HG03280 (cell line): ENCODE measurements at regions not wholly inside any gene's neighbourhood (a gene's known extent, or its start where the extent isn't known, plus 50 kb on each side); places are given as distances from the start of the nearest gene placed in this dataset.
"Not testable (repeated sequence)": the region's sequence is repeated elsewhere in the genome, so short reads cannot be mapped to it uniquely, and the experiment has no call there.

Source experiments
- ATAC-seq: cut with Tn5 transposase; IDR thresholded peaks from one replicate; pipeline ENCODE4 v1.9.1; 2021; ENCODE audit warnings: mild to moderate bottlenecking, moderate library complexity; ENCODE audit not compliant: unreplicated experiment

GRCh38 chr5:8525819-8526218 is 656.9 kb downstream of the MTRR start:
- ATAC-seq, result no peak

DNA sequence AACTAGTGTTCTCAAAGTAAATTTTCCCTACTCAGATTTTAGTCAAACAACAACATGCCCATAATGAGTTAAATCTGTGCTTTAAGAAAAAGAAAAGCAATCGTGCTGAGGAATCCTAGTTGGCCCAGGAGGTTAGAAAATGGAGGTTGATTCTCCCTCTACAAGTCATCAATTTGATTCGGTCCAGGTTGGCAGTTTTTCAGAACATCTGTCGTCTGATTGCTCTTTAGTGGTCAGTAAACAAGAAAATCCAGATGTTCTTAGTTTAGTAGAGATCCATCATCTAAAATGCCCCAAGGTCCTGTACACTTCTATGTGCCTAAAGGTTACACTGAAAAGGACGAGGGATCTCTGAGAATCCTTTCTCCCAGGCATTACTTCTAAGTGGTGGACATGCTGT is 659.2 kb downstream of the MTRR start:
- ATAC-seq, result no peak

DNA sequence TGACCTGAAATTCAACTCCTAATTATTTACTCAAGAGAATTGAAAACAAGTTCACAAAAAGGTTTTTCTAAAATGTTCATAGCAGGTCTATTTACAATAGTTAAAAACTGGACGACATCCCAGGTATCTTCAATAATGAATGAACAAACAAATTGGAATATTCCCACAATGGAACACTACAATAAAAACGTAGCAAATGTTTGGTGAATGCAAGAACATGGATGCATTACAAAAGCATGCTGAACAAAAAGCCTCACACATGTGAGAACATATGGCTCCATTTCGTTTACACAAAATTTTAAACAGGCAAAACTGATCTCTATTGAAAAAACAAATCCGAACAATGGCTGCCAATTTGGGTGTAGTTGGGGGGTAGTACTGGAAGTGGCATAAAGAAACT is 669.9 kb downstream of the MTRR start:
- ATAC-seq, result no peak

DNA sequence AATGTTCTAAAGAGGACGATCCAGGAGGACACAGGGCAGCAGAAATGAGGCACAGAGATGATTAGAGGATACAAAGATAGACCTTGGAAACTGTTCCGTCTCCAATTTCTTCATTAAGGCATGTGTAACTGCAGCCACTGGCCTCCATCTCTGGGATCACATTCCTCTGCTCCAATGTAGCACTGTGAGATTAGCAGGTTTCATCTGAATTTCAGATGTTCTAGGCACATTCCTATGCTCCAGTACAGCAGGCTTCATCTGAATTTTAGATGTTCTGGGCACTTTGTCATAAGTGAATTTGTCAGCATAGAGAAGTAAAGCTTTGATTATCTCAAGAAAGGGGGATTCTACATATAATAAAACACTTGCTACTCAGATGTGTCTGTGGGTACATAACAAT is 671.4 kb downstream of the MTRR start:
- no peak for ATAC-seq

GRCh38 chr5:8550921-8551320 is 682.0 kb downstream of the MTRR start:
- no peak for ATAC-seq

GRCh38 chr5:8553364-8553763 is 684.4 kb downstream of the MTRR start:
- no peak for ATAC-seq

GRCh38 chr5:8557728-8558127 is 688.8 kb downstream of the MTRR start:
- ATAC-seq, result no peak

GRCh38 chr5:8560776-8561175 is 691.8 kb downstream of the MTRR start:
- ATAC-seq, result no peak

DNA sequence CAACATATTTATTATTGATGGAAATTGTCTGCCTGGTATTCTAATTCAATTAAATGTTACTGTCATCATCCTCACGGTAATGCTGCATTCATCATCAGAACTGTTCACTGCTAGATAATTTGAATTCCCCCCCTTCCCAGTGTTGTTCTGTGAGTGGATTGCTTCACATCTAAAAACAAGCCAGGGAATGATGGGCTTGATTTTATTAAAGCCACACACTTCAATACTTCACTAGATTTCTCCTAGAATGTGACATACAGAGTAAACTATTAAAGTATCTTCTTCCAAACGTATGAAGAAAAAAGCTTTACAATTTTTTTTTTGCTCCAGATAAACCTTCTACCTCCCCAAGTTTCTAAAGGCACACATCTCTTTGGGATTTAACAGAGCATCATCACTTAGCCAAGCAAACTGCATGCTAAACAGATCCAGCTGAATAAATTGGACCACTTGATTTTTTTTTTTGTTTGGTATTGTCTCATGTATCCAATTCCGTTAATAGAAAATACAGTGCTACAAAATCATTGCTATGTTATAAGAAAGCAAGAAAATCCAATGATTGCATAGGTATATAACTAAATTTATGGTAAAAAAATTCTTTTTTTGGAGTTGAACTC is 692.4 kb downstream of the MTRR start:
- no peak for ATAC-seq

- no peak for ATAC-seq
These were observed 692.9 kb downstream of the MTRR start for GRCh38 chr5:8561854-8562253.

DNA sequence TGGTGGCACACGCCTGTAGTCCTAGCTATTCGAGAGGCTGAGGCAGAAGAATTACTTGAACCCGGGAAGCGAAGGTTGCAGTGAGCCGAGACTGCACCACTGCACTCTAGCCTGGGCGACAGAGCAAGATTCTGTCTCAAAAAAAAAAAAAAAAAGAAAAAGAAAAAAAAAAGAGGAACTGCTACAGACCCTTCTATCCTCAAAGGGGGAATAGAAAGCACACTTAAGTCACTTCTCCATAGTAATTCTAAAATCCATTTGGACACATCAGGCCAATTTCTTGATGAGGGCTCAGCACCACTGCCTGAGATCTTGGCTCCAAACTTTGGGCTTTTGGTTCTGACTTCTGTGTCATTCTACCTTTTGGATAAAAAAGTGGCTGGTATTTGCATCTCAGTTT is 694.6 kb downstream of the MTRR start:
- not testable (repeated sequence) for ATAC-seq

DNA sequence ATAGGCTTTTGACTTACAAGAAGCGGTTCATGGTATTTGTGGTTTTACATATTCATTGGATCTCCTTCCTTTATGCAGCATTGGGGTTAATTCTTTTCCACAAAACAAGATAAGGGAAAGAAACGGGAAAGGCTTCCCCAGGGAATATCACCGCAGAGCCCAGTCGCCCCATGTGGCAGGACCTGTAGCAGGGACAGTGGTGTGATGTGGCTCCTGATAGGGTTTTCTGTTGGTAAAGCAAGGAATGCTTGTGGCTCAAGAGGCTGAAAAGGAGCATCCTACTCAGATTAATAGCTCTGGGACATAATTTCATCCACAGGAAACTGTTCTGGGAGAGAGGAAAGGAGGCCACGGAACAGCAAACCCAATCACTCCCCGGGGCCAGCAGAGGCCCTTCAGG is 699.9 kb downstream of the MTRR start:
- no peak for ATAC-seq

- ATAC-seq, result no peak
These were observed 701.6 kb downstream of the MTRR start for GRCh38 chr5:8570528-8570927.

- ATAC-seq, result no peak
These were observed 707.2 kb downstream of the MTRR start for GRCh38 chr5:8576178-8576577.

GRCh38 chr5:8577792-8578191 is 708.8 kb downstream of the MTRR start:
- no peak for ATAC-seq

DNA sequence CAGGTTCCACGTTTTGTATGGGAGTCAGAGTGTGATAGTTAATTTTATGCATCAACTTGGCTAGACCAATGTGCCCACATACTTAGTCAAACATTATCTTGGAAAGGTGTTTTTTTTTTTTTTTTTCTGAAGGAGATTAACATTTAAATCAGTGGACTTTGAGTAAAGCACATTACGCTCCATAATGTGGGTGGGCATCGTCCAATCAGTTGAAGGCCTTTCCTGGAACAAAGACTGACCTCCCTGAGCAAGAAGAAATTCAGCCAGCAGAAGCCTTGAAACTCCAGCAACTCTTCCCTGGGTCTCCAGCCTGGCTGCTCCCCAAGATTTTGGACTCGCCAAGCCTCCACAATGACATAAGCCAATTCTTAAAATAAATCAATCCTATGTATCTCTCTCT is 711.4 kb downstream of the MTRR start:
- ATAC-seq, result no peak

GRCh38 chr5:8581047-8581446 is 712.1 kb downstream of the MTRR start:
- ATAC-seq, result no peak

DNA sequence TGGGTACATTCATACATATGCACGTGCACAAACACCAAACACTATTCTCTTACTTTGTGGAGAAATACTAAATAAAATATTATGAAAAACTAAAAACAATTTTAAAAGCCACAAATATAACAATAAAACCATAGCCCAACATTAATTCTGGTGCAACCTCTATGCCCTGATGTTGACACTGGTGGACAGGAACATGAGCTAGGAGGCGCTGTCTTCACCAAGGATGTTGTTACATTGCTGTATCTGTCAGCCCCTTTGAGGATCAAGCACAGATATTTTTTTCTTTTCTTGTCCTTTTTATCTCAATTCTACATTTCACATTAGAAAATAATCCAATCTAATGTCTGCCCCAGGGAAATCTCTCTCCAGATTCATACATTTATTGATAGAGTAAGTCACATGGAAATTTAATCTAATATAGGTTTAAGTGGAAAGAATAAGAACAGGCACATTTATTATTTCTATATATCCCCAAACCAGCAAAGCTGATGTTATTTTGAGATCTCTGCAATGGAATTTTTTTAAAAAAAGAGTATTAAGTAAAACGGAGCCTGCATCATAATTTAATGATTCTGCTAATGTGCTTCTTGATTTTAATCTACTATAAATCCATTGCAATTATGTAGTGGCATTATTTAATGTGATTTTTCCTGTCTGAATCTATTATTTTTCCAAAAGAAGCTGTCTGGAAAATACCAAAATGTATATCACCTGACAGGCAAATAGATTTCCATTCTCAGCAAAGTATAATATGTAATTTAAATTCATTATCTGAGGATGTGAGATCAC is 716.5 kb downstream of the MTRR start:
- no peak for ATAC-seq

DNA sequence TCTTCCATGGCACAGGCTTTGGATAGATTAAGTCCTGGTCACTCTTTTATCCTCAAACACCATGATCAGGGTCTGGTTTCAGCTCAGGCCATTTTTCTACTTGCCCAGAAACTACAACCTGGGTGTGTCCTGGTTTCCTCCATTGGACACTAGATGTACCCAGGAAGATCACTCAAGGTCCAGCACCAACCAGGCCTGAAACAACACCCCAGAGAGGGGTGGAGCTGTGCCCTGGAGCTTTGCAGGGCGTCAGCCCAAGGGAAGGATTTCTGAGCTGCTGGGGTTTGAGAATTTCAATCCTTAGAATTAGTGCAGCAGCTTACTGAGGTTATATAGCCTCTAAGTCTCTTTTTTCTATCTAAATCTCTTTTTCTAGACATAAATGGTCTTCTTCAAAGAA is 722.0 kb downstream of the MTRR start:
- no peak for ATAC-seq

- no peak for ATAC-seq
These were observed 729.4 kb downstream of the MTRR start for GRCh38 chr5:8598356-8598755.

- ATAC-seq, result no peak
These were observed 730.0 kb downstream of the MTRR start for GRCh38 chr5:8598996-8599395.

DNA sequence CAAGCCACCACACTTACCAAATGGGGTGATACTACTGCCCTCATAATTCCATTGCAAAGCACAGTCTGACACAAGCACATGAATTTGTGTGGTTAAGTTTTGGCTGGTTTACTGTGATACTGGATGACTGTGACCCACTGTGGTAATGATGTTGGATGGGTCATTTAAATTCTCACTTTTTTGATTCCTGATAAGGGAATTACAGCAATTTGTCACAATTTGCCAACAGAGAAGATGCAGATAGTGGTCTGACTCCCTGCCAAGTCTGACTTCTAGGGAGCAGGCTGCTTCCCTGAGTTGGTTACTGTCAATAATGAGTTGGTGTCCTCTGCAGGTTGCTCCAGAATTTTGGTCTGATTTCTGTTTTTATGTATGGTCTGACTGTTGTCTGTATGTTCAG is 731.9 kb downstream of the MTRR start:
- ATAC-seq, result no peak
